HL-60 (cell line): ENCODE measurements at regions not wholly inside any gene's neighbourhood (a gene's known extent, or its start where the extent isn't known, plus 50 kb on each side); places are given as distances from the start of the nearest gene placed in this dataset.

Experiments used
- POLR2AphosphoS5 ChIP-seq: IDR thresholded peaks from 2 replicates; pipeline ENCODE4 v1.6.1; 2012; ENCODE audit warnings: low read depth
- TF ChIP-seq, protein P1 (sequence below): IDR thresholded peaks from one replicate; pipeline ENCODE4 v1.5.1; 2011; ENCODE audit warnings: low read length, control low read depth, inconsistent platforms; ENCODE audit not compliant: insufficient read depth

DNA sequence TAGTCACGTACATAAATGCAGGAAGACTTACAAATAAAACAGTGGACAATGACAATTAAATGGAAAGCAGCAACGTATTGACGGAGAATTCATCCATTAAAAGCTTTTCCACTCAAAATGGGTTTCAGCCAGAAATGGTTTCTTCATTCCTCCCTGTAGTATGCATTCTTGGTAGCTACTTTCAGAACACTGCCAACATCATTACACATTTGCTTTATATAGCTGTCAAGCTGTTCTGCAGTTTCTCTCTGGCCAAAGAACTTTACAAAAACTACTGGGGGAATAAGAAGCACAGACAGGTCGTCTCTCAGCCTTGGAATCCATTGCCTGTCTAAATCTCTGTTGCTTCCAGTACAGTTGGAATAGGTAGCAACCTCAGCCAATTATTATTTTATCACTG, 84.1 kb upstream of the NCKAP5 start:
- TF ChIP-seq POLR2AphosphoS5 = no peak
- TF ChIP-seq, protein P1, sequence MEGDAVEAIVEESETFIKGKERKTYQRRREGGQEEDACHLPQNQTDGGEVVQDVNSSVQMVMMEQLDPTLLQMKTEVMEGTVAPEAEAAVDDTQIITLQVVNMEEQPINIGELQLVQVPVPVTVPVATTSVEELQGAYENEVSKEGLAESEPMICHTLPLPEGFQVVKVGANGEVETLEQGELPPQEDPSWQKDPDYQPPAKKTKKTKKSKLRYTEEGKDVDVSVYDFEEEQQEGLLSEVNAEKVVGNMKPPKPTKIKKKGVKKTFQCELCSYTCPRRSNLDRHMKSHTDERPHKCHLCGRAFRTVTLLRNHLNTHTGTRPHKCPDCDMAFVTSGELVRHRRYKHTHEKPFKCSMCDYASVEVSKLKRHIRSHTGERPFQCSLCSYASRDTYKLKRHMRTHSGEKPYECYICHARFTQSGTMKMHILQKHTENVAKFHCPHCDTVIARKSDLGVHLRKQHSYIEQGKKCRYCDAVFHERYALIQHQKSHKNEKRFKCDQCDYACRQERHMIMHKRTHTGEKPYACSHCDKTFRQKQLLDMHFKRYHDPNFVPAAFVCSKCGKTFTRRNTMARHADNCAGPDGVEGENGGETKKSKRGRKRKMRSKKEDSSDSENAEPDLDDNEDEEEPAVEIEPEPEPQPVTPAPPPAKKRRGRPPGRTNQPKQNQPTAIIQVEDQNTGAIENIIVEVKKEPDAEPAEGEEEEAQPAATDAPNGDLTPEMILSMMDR = no peak
